Mucosa of descending colon (tissue), 3 donors: ENCODE measurements at regions not wholly inside any gene's neighbourhood (a gene's known extent, or its start where the extent isn't known, plus 50 kb on each side); places are given as distances from the start of the nearest gene placed in this dataset.

Source experiments
- ATAC-seq: fragments of 200-7000 bp; cut with Tn5 transposase; one replicate; pipeline ENCODE4 v1.9.1; 2020; ENCODE audit warnings: mild to moderate bottlenecking, moderate library complexity
- DNase-seq, 3 donors: peaks; one replicate each; pipeline ENCODE4 v3.0.0-alpha.2; 2020
- H3K36me3 ChIP-seq: fragments of 200-600 bp; one replicate; pipeline ENCODE4 v1.8.0; 2021; ENCODE audit warnings: low read depth, mild to moderate bottlenecking
- H3K4me1 ChIP-seq: fragments of 200-600 bp; one replicate; pipeline ENCODE4 v1.8.0; 2021; ENCODE audit warnings: low read depth, mild to moderate bottlenecking
- H3K4me3 ChIP-seq: fragments of 200-600 bp; one replicate; pipeline ENCODE4 v1.8.0; 2021; ENCODE audit warnings: mild to moderate bottlenecking
- H3K9me3 ChIP-seq: fragments of 200-600 bp; one replicate; pipeline ENCODE4 v1.8.0; 2021; ENCODE audit warnings: mild to moderate bottlenecking
- CTCF ChIP-seq: fragments of 200-600 bp; IDR thresholded peaks from one replicate; pipeline ENCODE4 v1.8.0; 2022; ENCODE audit warnings: antibody characterized with exemption, mild to moderate bottlenecking
- intact Hi-C, 2 donors: fragments of 100-400 bp; cut with DNase I in 1 of 2; cut with micrococcal nuclease in 1 of 2; formaldehyde crosslinking; loops; one replicate each; pipeline versions ENCODE4 v1.11.0 to v1.11.1; 2022; cut with DNase I, micrococcal nuclease
- donor health status: DM: no; HTN: no; CAD: no; lungs with moderate emphysema.
- donor health status: DM: no; HTN: no; CAD: no.
- donor health status: DM: no; HTN: yes; CAD: no.

- no peak for ATAC-seq
- Histone ChIP-seq H3K36me3 (no peaks in the 10 kb centered on the region), H3K4me3 (no peak overlapping the region), H3K4me1 (no peaks in the 10 kb centered on the region), H3K9me3 (no peaks in the 10 kb centered on the region)
- intact Hi-C loops: no loop called here
- no peak for TF ChIP-seq CTCF
- DNase-seq: no peak
Measured at GRCh38 chr11:26841818-26842473, 120.1 kb upstream of the SLC5A12 start.

- DNase-seq: no peak
Measured at GRCh38 chr11:26842478-26843282, 120.8 kb upstream of the SLC5A12 start.

GRCh38 chr11:26843539-26843938, 121.7 kb upstream of the SLC5A12 start:
- no peak for TF ChIP-seq CTCF
- ATAC-seq (no peak), DNase-seq (no peak)
- H3K36me3 ChIP-seq: no peaks in the 10 kb centered on the region
- no peaks in the 10 kb centered on the region for H3K4me1 ChIP-seq
- no peaks in the 10 kb centered on the region for H3K9me3 ChIP-seq
- H3K4me3 ChIP-seq: no peak overlapping the region
- intact Hi-C loops: no loop called here

More at GRCh38 chr11:26842478-26843282, 120.8 kb upstream of the SLC5A12 start:
- ATAC-seq: no peak
- H3K9me3 ChIP-seq: no peaks in the 10 kb centered on the region
- intact Hi-C loops: no loop called here
- no peak overlapping the region for H3K4me3 ChIP-seq
- TF ChIP-seq CTCF: no peak
- no peaks in the 10 kb centered on the region for H3K36me3 ChIP-seq
- H3K4me1 ChIP-seq: no peaks in the 10 kb centered on the region

- no peaks in the 10 kb centered on the region for H3K4me1 ChIP-seq
- ATAC-seq (no peak), DNase-seq (no peak)
- no peak overlapping the region for H3K4me3 ChIP-seq
- no peaks in the 10 kb centered on the region for H3K36me3 ChIP-seq
- no peak for TF ChIP-seq CTCF
- no peaks in the 10 kb centered on the region for H3K9me3 ChIP-seq
- intact Hi-C loops: no loop called here
Measured at GRCh38 chr11:26844963-26845362, 123.1 kb upstream of the SLC5A12 start.

GRCh38 chr11:26846227-26846626, 124.4 kb upstream of the SLC5A12 start:
- no peaks in the 10 kb centered on the region for H3K36me3 ChIP-seq
- no peaks in the 10 kb centered on the region for H3K9me3 ChIP-seq
- DNase-seq (no peak), ATAC-seq (no peak)
- no peak overlapping the region for H3K4me3 ChIP-seq
- H3K4me1 ChIP-seq: no peaks in the 10 kb centered on the region
- intact Hi-C loops: no loop called here
- TF ChIP-seq CTCF: no peak
